Activated CD8-positive, alpha-beta memory T cell treated with anti-CD3 and anti-CD28 coated beads for 48 hours (primary cell): ENCODE measurements at regions not wholly inside any gene's neighbourhood (a gene's known extent, or its start where the extent isn't known, plus 50 kb on each side); places are given as distances from the start of the nearest gene placed in this dataset.

ENCODE experiments used
- DNase-seq, 3 experiments: peaks; one replicate each; pipeline ENCODE4 v3.0.0-alpha.2; 2020; ENCODE audit warnings: low read depth in 2 of 3, low spot score in 2 of 3

DNA sequence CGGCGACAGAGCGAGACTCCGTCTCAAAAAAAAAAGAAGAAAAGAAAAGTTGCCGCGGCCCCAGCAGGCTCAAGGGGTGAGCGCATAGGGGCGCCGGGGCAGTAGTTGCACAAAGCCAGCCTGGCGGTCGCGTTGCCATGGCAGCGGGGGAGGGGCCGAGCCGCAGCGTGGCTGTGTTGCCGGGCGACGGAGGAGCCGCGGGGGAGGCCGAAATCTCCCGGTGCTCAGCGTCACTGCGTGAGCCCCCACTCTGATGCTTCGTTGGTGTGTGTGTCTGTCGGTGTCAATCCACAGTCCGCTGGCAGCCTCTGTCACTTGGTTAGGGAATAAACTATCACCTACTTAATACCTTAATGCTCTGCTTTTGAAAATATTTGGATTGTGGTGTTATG lies 82.9 kb upstream of the C1QTNF9B start:
- DNase-seq = peak; percentile 75 to 82 (median 78)

GRCh38 chr13:23983671-23984070 lies 86.4 kb upstream of the C1QTNF9B start:
- no peak for DNase-seq

DNA sequence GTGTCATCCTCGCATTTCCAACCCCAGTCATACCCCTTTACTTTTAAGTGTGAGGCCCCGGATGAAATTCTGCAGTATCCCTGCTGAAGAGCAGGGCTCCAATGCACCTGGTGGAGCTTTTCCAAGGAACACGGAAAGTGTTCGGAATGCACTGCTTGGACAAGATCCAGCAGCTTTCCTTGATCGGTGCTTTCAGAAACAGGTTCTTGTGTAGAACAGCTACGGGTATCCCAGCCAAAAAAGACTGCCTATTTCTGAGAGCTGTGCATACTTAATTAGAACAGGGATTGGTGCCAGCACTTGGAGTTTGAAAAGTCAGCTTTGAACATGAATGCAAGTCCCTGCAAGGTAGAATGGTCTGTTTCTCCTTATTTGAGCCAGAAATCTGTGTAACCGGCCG lies 87.2 kb upstream of the C1QTNF9B start:
- no peak for DNase-seq

GRCh38 chr13:23985060-23985459 lies 87.8 kb upstream of the C1QTNF9B start:
- no peak for DNase-seq

DNA sequence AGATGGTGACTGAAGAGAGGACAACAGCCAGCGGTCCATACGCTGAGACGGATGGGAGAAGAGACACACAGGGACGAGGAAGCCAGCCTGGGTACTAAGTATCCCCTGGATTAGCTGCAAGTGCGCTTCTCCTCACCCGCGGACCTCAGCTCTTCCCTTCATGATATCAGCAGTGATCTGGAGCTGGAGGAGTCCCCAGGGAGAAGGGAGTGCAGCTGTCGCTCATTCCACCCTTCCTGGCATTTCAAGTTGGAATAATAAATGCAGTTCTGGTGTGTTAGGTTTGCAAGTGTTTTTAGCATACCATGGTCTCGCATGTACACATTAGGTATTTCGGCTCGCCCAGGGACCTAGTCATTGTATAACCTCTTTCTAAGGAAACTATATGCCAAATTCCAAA lies 88.5 kb upstream of the C1QTNF9B start:
- DNase-seq = no peak

DNA sequence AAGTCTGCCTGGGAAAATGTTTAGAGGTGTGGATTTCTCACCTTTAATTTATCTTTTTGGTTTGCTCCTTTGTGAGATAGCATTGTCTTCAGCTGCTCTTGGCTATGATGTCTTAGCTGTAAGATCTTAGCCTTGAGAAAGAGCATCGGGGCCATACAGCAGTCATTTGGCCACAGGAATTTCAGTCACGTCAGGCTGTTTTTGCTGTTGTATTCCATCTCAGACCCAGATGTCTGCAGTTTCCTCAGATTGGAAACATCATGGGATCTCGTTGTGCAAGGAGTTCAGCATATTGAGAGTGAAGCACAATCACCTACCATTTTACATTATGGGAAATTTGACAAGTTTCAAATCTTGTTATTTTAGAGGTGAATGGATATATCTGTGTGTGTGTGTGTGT lies 89.3 kb upstream of the C1QTNF9B start:
- DNase-seq = no peak

DNA sequence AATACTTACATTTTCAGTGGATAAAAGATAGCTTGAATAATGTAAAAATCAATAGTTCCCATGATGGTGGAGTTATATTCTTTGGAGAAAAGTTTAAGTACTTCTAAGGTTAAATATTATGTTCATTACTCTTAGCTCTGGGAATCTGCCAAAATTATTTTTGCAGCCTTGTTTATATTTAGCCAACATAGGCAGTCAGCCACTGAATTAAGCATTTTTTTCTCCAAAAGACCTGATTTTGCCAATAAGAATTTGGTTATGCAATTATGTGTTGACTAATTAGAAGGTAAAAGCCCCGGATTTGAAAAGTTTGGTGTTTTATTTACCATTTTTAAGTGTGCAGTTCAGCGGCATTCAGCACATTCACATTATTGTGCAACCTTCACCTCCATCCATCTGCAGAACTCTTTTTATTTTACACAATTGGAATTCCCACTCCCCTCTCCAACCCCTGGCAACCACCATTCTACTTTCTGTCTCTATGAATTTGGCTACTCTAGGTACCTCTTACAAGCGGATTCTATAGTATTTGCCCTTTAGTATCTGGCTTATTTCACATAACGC lies 90.1 kb upstream of the C1QTNF9B start:
- no peak for DNase-seq

- DNase-seq = no peak
Observed at GRCh38 chr13:23988546-23989122, 91.3 kb upstream of the C1QTNF9B start.

GRCh38 chr13:23990455-23990854 lies 93.2 kb upstream of the C1QTNF9B start:
- no peak for DNase-seq

- DNase-seq = no peak
Observed at GRCh38 chr13:23991119-23991518, 93.8 kb upstream of the C1QTNF9B start.

- DNase-seq = no peak
Observed at GRCh38 chr13:23992781-23993679, 95.7 kb upstream of the C1QTNF9B start.

DNA sequence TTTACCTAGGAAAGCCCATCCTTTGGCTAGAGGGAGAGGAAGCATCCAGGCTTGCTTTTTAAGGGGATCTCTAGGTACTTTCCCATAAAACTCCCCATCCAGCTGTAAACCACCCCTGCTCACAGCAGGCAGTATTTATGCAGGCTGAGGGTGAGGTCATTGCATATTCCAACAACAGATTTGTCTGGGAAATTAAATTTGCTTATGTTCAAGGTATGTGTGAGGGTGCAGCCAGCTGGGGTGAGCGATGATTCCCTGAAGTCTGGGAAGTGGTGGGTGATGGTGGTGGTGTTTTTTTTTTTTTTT lies 96.3 kb upstream of the C1QTNF9B start:
- DNase-seq = no peak

DNA sequence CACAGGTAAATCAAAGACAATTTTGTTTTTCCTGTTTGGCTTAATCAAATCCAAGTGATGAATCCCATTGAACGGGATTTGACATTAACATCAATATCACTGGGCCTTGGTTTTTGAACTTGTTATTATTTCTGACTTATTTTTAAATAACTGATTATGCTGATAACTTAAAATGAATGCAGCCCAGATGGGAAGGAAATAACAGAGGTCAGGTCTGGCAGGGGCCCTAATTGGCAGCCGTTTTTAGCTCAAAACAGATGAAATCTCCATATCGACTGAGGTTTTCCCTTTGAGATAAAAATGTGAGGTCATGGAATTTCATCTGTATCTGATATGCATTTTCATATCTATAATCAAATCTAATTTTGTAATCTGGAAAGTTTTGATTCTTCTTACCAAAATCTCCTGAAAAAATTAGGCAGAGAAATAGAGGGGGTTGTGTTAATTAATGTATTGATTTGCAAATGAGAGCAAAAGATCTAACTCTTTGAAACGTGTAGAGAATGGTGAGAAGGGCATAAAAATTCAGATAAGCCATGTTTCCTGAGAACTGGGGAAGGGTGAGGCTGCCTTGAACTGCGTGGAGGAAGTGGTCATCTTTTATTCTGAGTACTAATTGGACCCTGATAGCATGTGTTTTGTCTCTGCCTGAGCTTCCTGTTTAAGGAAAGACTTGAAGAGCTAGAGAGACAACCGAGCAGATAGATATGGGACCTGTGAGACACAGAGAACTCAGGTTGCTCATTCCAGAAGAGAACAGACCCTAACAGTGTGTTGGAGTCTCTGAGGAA lies 98.2 kb upstream of the C1QTNF9B start:
- no peak for DNase-seq

DNA sequence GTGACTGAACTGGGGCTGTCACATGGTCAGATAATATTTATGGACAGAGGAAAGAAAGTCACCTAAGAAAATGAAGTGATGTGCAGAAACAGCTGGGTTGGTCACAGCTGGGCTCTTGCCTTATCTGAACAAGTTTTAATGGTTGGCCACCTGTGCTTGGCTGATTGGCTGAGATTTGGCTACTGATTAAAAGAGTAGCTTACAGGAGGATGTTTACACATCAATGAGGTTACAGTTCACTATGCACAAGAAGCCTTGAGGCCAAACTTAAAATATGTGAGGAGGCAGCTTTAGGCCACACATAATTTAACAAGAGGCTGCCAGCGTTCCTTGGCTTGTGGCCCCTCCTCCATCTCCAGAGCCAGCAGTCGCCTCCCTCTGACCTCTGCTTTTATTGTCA lies 99.2 kb upstream of the C1QTNF9B start:
- no peak for DNase-seq

- DNase-seq = no peak
Observed at GRCh38 chr13:23999424-23999823, 102.1 kb upstream of the C1QTNF9B start.

- DNase-seq = no peak
Observed at GRCh38 chr13:24002206-24002815, 105.0 kb upstream of the C1QTNF9B start.

DNA sequence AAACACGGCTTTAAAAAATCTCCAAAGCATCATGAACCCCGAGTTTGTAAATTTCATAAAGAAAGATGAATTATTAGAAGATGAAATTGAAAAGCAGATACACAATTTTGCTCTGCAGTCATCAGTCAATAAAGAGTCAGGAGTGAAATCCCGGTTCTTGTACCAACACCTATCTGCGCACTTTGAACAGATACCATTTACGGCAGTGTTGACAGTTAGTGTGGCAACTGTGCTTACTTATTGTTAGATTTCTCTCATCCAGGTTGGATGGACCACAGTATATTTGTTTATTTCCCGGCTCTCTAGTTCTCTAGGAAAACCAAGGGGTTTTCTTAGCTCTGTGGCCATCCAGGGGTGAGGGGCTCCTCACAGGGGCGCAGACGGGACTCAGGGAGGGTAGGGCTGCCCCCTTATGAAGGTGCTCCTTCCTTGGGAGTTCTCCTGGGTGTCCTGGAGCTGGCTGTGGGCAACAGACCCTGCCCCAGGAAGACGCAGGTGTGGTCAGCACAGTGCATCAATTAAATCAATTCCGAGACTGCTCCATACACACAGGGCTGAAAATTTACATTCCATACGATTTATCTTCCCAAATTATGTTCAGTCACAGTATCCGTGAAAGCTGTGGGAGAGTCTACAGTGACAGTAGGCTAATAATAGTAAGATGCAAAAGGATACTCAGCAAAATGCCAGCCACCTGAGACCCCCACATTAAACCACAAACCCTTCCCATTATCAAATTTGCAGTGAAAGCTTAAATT lies 107.0 kb upstream of the C1QTNF9B start:
- DNase-seq = no peak

- DNase-seq = no peak
Observed at GRCh38 chr13:24004971-24005370, 107.7 kb upstream of the C1QTNF9B start.

DNA sequence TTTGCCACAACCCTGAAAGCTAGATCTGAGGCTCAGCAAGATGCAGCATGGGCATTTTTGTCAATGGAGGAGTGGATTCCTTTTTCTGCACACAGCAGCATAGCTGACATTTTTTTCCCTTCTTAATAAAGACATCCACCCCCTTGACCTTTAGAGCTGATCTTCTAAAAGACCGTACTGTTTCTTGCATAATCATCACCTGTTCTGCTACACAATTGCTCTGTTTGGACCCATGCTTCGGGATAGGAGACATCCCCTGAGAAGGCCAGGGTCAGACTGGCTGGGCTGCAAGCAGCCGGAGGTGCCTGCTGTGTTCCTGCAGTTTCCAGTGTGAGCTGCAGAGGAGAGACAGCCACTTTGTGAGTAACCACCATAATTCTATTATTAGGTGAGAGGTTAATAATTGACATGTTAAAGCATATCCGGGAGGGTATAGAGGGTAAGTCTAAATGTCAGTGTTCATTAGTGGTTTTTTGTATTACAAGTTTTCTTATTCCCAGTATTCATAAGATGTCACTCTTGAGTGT lies 108.5 kb upstream of the C1QTNF9B start:
- DNase-seq = no peak

- DNase-seq = no peak
Observed at GRCh38 chr13:24006520-24007248, 109.4 kb upstream of the C1QTNF9B start.
